Adrenal gland (tissue), 5 donors: ENCODE measurements at regions not wholly inside any gene's neighbourhood (a gene's known extent, or its start where the extent isn't known, plus 50 kb on each side); places are given as distances from the start of the nearest gene placed in this dataset.

Experiments
- CTCF ChIP-seq, 6 experiments: fragments of 450-650 bp in 4 of 6; fragments of 200-600 bp in 2 of 6; sonication (generic) in 1 of 6; IDR thresholded peaks; 1 replicate in 5 of 6; 2 replicates in 1 of 6; pipeline versions ENCODE4 v1.5.1 to v1.8.0; 2016 to 2021; ENCODE audit warnings: antibody characterized with exemption in 6 of 6, mild to moderate bottlenecking in 2 of 6, moderate library complexity in 1 of 6
- POLR2A ChIP-seq, 2 donors: fragments of 450-650 bp; IDR thresholded peaks; one replicate each; pipeline ENCODE4 v1.6.1; 2017; ENCODE audit warnings: antibody characterized with exemption in 2 of 2, mild to moderate bottlenecking in 2 of 2, moderate library complexity in 1 of 2
- donor health status: DM: no; HTN: no; CAD: no.

- TF ChIP-seq CTCF (IDR thresholded peaks at IDR 0.05), result no peak
- TF ChIP-seq POLR2A (IDR thresholded peaks at IDR 0.05), result no peak
Observed at GRCh38 chr2:155099784-155100183, 401.3 kb downstream of the KCNJ3 start.
